GM23338 (cell line): ENCODE measurements at regions not wholly inside any gene's neighbourhood (a gene's known extent, or its start where the extent isn't known, plus 50 kb on each side); places are given as distances from the start of the nearest gene placed in this dataset.

Experiments
- ATAC-seq: fragments of 200-7000 bp; cut with Tn5 transposase; 3 replicates; pipeline ENCODE4 v1.9.1; 2020
- DNase-seq: peaks from one replicate; pipeline ENCODE4 v3.0.0-alpha.2; 2015; ENCODE audit warnings: low spot score
- H2AFZ ChIP-seq: fragments of 200-600 bp; sonication (generic); 2 replicates; pipeline ENCODE4 v1.8.0; 2016; ENCODE audit warnings: antibody characterized with exemption, mild to moderate bottlenecking, moderate library complexity
- H3F3A ChIP-seq: fragments of 200-600 bp; sonication (generic); replicated peaks from 2 replicates; pipeline ENCODE4 v1.8.0; 2017; ENCODE audit warnings: antibody characterized with exemption, mixed run types, low read depth
- H3K27ac ChIP-seq: fragments of 200-600 bp; sonication (generic); 2 replicates; pipeline ENCODE4 v1.6.1; 2016; ENCODE audit warnings: low read depth
- H3K27me3 ChIP-seq: fragments of 200-600 bp; sonication (generic); 2 replicates; pipeline ENCODE4 v1.8.0; 2016; ENCODE audit warnings: mild to moderate bottlenecking, mixed run types, moderate library complexity; ENCODE audit not compliant: insufficient read depth
- H3K36me3 ChIP-seq: fragments of 200-600 bp; sonication (generic); 2 replicates; pipeline ENCODE4 v1.8.0; 2016; ENCODE audit warnings: mild to moderate bottlenecking; ENCODE audit not compliant: insufficient read depth
- H3K4me1 ChIP-seq: fragments of 200-600 bp; sonication (generic); 2 replicates; pipeline ENCODE4 v1.8.0; 2016; ENCODE audit warnings: mild to moderate bottlenecking, moderate library complexity; ENCODE audit not compliant: insufficient read depth
- H3K4me2 ChIP-seq: fragments of 200-600 bp; sonication (generic); 2 replicates; pipeline ENCODE4 v1.7.1; 2017; ENCODE audit warnings: mixed run types
- H3K4me3 ChIP-seq: fragments of 200-600 bp; sonication (generic); 2 replicates; pipeline ENCODE4 v1.6.1; 2016; ENCODE audit warnings: mixed run types
- H3K79me2 ChIP-seq: fragments of 200-600 bp; sonication (generic); replicated peaks from 2 replicates; pipeline ENCODE4 v1.8.0; 2017; ENCODE audit warnings: mild to moderate bottlenecking; ENCODE audit not compliant: insufficient read depth
- H3K9me2 ChIP-seq: fragments of 200-600 bp; sonication (generic); 2 replicates; pipeline ENCODE4 v1.8.0; 2017; ENCODE audit not compliant: insufficient read depth
- H4K20me1 ChIP-seq: fragments of 200-600 bp; sonication (generic); replicated peaks from 2 replicates; pipeline ENCODE4 v1.8.0; 2017; ENCODE audit warnings: mild to moderate bottlenecking; ENCODE audit not compliant: insufficient read depth
- H3K27ac Mint-ChIP-seq: 2 replicates; pipeline ENCODE4 v1.8.0; 2020; ENCODE audit warnings: inconsistent platforms, mild to moderate bottlenecking, moderate library complexity, mixed read lengths
- H3K27me3 Mint-ChIP-seq: 3 replicates; pipeline ENCODE4 v1.8.0; 2022; ENCODE audit warnings: low read depth, mild to moderate bottlenecking, moderate library complexity, mixed read lengths, inconsistent platforms; ENCODE audit not compliant: insufficient read depth, poor library complexity
- H3K36me3 Mint-ChIP-seq: 3 replicates; pipeline ENCODE4 v1.8.0; 2021; ENCODE audit warnings: low read depth, mild to moderate bottlenecking, inconsistent platforms, moderate library complexity, mixed read lengths
- H3K4me1 Mint-ChIP-seq: 3 replicates; pipeline ENCODE4 v1.8.0; 2020; ENCODE audit warnings: mild to moderate bottlenecking, inconsistent platforms, mixed read lengths
- H3K4me3 Mint-ChIP-seq: 3 replicates; pipeline ENCODE4 v1.8.0; 2021; ENCODE audit warnings: moderate library complexity, mild to moderate bottlenecking, inconsistent platforms, mixed read lengths
- H3K9me3 Mint-ChIP-seq: 3 replicates; pipeline ENCODE4 v1.8.0; 2020; ENCODE audit warnings: moderate library complexity, mild to moderate bottlenecking, inconsistent platforms, mixed read lengths
- CREB1 ChIP-seq: fragments of 250-450 bp; sonication (Bioruptor Pico); IDR thresholded peaks from 2 replicates; pipeline ENCODE4 v1.5.0; 2020; ENCODE audit warnings: low read depth, mild to moderate bottlenecking, moderate library complexity
- CTCF ChIP-seq, 2 experiments: fragments of 200-600 bp in 1 of 2; sonication (generic) in 1 of 2; conservative IDR thresholded peaks; 2 replicates each; pipeline versions ENCODE4 v1.5.1 to v1.6.1; 2016 to 2017; ENCODE audit warnings: antibody characterized with exemption in 2 of 2, low read depth in 2 of 2, mild to moderate bottlenecking in 2 of 2, moderate library complexity in 1 of 2
- ETS1 ChIP-seq: IDR thresholded peaks from 2 replicates; pipeline ENCODE4 v1.6.1; 2016; ENCODE audit warnings: antibody characterized with exemption
- EZH2phosphoT487 ChIP-seq: fragments of 200-600 bp; sonication (generic); IDR thresholded peaks from one replicate; pipeline ENCODE4 v1.8.1; 2018; ENCODE audit warnings: antibody characterized with exemption; ENCODE audit not compliant: unreplicated experiment
- NANOG ChIP-seq: IDR thresholded peaks from 2 replicates; pipeline ENCODE4 v1.6.1; 2016; ENCODE audit warnings: antibody characterized with exemption, borderline replicate concordance
- REST ChIP-seq: IDR thresholded peaks from one replicate; pipeline ENCODE4 v1.6.1; 2018; ENCODE audit warnings: antibody characterized with exemption; ENCODE audit not compliant: unreplicated experiment
- ZNF331 ChIP-seq: fragments of 250-450 bp; sonication (Bioruptor Pico); IDR thresholded peaks from 2 replicates; pipeline ENCODE4 v1.5.0; 2020; ENCODE audit warnings: low read depth, mild to moderate bottlenecking, moderate library complexity

- Mint-ChIP-seq H3K4me3 (no peak overlapping the region), H3K27me3 (peaks cover 4% of the 10 kb centered on the region), H3K4me1 (peaks cover 10% of the 10 kb centered on the region), H3K9me3 (no peaks in the 10 kb centered on the region; the same call in 2 of the 3 replicates), H3K36me3 (no peaks in the 10 kb centered on the region), H3K27ac (no peak overlapping the region)
- Histone ChIP-seq H3K4me3 (no peak overlapping the region), H3K79me2 (no peaks in the 10 kb centered on the region), H3K4me2 (no peak overlapping the region), H3K27me3 (no peaks in the 10 kb centered on the region), H3F3A (no peaks in the 10 kb centered on the region), H3K36me3 (no peaks in the 10 kb centered on the region), H3K27ac (no peak overlapping the region), H3K9me2 (no peaks in the 10 kb centered on the region; the same call in 1 of the 2 replicates), H2AFZ (no peak overlapping the region), H3K4me1 (0 out of 2 replicates have a peak, but pooled peaks cover 2% of the 10 kb centered on the region), H4K20me1 (no peaks in the 10 kb centered on the region)
- DNase-seq: no peak
- TF ChIP-seq REST (peak; percentile 30), EZH2phosphoT487 (no peak)
- ATAC-seq: no peak
Measured at GRCh38 chr2:46816846-46817726, 98.5 kb downstream of the MCFD2 start.

GRCh38 chr2:46816151-46816845 lies 99.3 kb downstream of the MCFD2 start:
- H3K36me3 ChIP-seq: no peaks in the 10 kb centered on the region
- H3K27ac ChIP-seq: no peak overlapping the region
- DNase-seq (no peak), ATAC-seq (no peak)
- H3K79me2 ChIP-seq: no peaks in the 10 kb centered on the region
- H4K20me1 ChIP-seq: no peaks in the 10 kb centered on the region
- H3F3A ChIP-seq: no peaks in the 10 kb centered on the region
- H3K27me3 ChIP-seq: no peaks in the 10 kb centered on the region
- Mint-ChIP-seq H3K9me3 (no peaks in the 10 kb centered on the region; the same call in 2 of the 3 replicates), H3K27ac (no peak overlapping the region), H3K4me3 (no peak overlapping the region; the same call in 2 of the 3 replicates), H3K36me3 (no peaks in the 10 kb centered on the region), H3K27me3 (peaks cover 4% of the 10 kb centered on the region), H3K4me1 (peaks cover 8% of the 10 kb centered on the region)
- no peak overlapping the region for H3K4me2 ChIP-seq
- 0 out of 2 replicates have a peak, but pooled peaks cover 4% of the 10 kb centered on the region for H3K4me1 ChIP-seq
- no peak overlapping the region for H2AFZ ChIP-seq
- H3K4me3 ChIP-seq: no peak overlapping the region
- H3K9me2 ChIP-seq: no peaks in the 10 kb centered on the region; the same call in 1 of the 2 replicates
- TF ChIP-seq ETS1 (no peak), NANOG (no peak), CTCF (conservative IDR thresholded peaks at IDR 0.05; ENCODE audit: low read depth in 2 of 2) (no peak), EZH2phosphoT487 (no peak), CREB1 (CRISPR knock-in tag) (no peak), REST (no peak), ZNF331 (CRISPR knock-in tag) (no peak)
